Heart right ventricle (tissue), 16 donors: ENCODE measurements at regions not wholly inside any gene's neighbourhood (a gene's known extent, or its start where the extent isn't known, plus 50 kb on each side); places are given as distances from the start of the nearest gene placed in this dataset.

Experiments used
- ATAC-seq, 8 donors: fragments of 200-7000 bp; cut with Tn5 transposase; one replicate each; pipeline ENCODE4 v1.9.1; 2020; ENCODE audit warnings: mild to moderate bottlenecking in 8 of 8, moderate library complexity in 8 of 8, moderate number of reproducible peaks in 1 of 8
- DNase-seq, 2 donors: peaks; one replicate each; pipeline ENCODE4 v3.0.0-alpha.2; 2020
- H3K27ac ChIP-seq, 10 donors: fragments of 200-600 bp; sonication (generic) in 2 of 10; one replicate each; pipeline versions ENCODE4 v1.5.0 to v1.8.0; 2020 to 2022; ENCODE audit warnings: mild to moderate bottlenecking in 3 of 10
- H3K27me3 ChIP-seq, 7 donors: fragments of 200-600 bp; one replicate each; pipeline ENCODE4 v1.8.0; 2021 to 2022; ENCODE audit warnings: mild to moderate bottlenecking in 2 of 7
- H3K36me3 ChIP-seq, 9 donors: fragments of 200-600 bp; sonication (generic) in 1 of 9; one replicate each; pipeline versions ENCODE4 v1.5.0 to v1.8.0; 2020 to 2022; ENCODE audit warnings: mild to moderate bottlenecking in 2 of 9
- H3K4me1 ChIP-seq, 9 donors: fragments of 200-600 bp; sonication (generic) in 1 of 9; one replicate each; pipeline versions ENCODE4 v1.5.0 to v1.8.0; 2020 to 2022; ENCODE audit warnings: mild to moderate bottlenecking in 4 of 9
- H3K4me3 ChIP-seq, 10 donors: fragments of 200-600 bp; sonication (generic) in 2 of 10; one replicate each; pipeline versions ENCODE4 v1.5.0 to v1.8.0; 2020 to 2022; ENCODE audit warnings: mild to moderate bottlenecking in 7 of 10, moderate library complexity in 2 of 10
- H3K9me3 ChIP-seq, 11 donors: fragments of 200-600 bp in 10 of 11; sonication (generic) in 2 of 11; one replicate each; pipeline versions ENCODE4 v1.5.0 to v1.8.0; 2013 to 2022; ENCODE audit warnings: mild to moderate bottlenecking in 2 of 11, control low read depth in 1 of 11, moderate library complexity in 1 of 11
- WGBS, 2 donors: extraction: QIAGEN DNeasy Blood & Tissue Kit; methylation state at CpG; one replicate each; pipeline ENCODE4 v1.1.7; 2013; ENCODE audit warnings: inconsistent platforms in 1 of 2; 5-methylcytosine and 5-hydroxymethylcytosine counted together
- intact Hi-C, 10 donors: fragments of 100-400 bp; cut with DNase I; formaldehyde crosslinking; loops; one replicate each; pipeline versions ENCODE4 v1.11.1 to v1.14.2; 2022
- TF ChIP-seq, protein P1 (sequence below), 9 donors: fragments of 200-600 bp; sonication (generic) in 2 of 9; IDR thresholded peaks; one replicate each; pipeline versions ENCODE4 v1.5.0 to v1.8.0; 2021 to 2022; ENCODE audit warnings: antibody characterized with exemption in 9 of 9, mild to moderate bottlenecking in 5 of 9, moderate library complexity in 1 of 9
- donor health status: Arrhythmogenic right ventricular cardiomyopathy.
- donor health status: ischemic (EF 13 %, LVEDD 7.1; RV severe dilation, severe dysfunction).
- donor health status: healthy with polysubstance abuse.
- donor health status: DM: no; HTN: yes; CAD: no.
- donor health status: DM: no; HTN: no; CAD: no.
- donor health status: ischemic (EF 25% LVEDD 6.9; RV normal size, moderate dysfunction).
- donor health status: ischemic (EF 25% LVEDD 5.7; RV mildly dilated, moderate dysfunction).
- donor health status: healthy.
- donor health status: DM: yes; HTN: yes; CAD: no.
- donor health status: Ischemic cardiomyopathy.
- donor health status: ischemic (EF 35%, LVEDD 5.7; RV mildly dilated, moderate dysfunction).
- donor health status: nonischemic (EF 11% LVEDD 7.7; RV severe dilation, severe dysfunction).
- donor health status: DM: yes; HTN: yes; CAD: no.
- donor health status: PGD.
- donor health status: ischemic (EF 29% LVEDD 5.4; RV normal size, mild dysfunction).
- donor health status: nonischemic (EF 23%, LVEDD 6.1; RV moderate dilation, normal function).

DNA sequence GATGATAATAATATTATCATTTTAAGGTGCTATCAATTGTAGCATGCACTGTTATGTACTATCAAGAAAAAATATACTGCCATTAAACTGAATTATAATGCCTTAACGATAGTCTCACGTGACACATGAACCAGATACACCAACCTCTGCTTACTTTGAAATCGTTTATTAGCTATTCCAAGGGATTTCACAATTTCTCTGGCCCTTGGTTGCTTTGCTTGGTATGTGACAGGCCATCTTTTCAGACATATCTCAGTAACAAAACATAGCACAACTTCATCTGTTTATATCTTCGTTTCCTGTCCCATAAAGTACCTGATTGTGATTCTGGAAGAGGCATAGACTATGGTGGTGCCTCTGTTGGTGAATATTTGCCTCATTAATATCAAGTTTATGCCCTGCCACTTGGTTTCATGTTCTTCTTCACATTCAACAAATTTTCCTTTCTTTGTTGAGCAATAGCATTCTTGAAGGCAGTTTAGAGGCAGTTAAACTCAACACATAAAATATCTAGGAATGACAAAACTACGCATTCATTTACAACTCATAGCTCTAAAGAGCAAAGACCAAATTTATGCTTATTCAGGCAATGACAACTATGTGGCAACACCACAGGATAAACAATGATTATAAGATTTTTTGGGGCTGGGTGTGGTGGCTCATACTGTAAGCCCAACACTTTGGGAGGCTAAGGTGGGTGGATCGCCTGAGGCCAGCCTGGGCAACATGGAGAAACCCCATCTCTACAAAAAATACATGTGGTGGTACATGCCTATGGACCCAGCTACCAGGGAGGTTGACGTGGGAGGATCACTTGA is 84.3 kb downstream of the MCFD2 start:
- Histone ChIP-seq H3K27me3 (no peaks in the 10 kb centered on the region), H3K4me3 (no peak overlapping the region), H3K9me3 (peaks cover 0 to 7% (median 0%) of the 10 kb centered on the region in 11 donors), H3K4me1 (peaks cover 0 to 10% (median 6%) of the 10 kb centered on the region in 9 donors), H3K27ac (no peak overlapping the region), H3K36me3 (no peaks in the 10 kb centered on the region)
- ATAC-seq (no peak), DNase-seq (no peak)
- intact Hi-C loops = no loop called here
- TF ChIP-seq, protein P1, sequence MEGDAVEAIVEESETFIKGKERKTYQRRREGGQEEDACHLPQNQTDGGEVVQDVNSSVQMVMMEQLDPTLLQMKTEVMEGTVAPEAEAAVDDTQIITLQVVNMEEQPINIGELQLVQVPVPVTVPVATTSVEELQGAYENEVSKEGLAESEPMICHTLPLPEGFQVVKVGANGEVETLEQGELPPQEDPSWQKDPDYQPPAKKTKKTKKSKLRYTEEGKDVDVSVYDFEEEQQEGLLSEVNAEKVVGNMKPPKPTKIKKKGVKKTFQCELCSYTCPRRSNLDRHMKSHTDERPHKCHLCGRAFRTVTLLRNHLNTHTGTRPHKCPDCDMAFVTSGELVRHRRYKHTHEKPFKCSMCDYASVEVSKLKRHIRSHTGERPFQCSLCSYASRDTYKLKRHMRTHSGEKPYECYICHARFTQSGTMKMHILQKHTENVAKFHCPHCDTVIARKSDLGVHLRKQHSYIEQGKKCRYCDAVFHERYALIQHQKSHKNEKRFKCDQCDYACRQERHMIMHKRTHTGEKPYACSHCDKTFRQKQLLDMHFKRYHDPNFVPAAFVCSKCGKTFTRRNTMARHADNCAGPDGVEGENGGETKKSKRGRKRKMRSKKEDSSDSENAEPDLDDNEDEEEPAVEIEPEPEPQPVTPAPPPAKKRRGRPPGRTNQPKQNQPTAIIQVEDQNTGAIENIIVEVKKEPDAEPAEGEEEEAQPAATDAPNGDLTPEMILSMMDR (IDR thresholded peaks at IDR 0.05) = no peak
- WGBS, 2 donors = 88 to 90% methylated on average over 7 of the region's 7 CpGs

DNA sequence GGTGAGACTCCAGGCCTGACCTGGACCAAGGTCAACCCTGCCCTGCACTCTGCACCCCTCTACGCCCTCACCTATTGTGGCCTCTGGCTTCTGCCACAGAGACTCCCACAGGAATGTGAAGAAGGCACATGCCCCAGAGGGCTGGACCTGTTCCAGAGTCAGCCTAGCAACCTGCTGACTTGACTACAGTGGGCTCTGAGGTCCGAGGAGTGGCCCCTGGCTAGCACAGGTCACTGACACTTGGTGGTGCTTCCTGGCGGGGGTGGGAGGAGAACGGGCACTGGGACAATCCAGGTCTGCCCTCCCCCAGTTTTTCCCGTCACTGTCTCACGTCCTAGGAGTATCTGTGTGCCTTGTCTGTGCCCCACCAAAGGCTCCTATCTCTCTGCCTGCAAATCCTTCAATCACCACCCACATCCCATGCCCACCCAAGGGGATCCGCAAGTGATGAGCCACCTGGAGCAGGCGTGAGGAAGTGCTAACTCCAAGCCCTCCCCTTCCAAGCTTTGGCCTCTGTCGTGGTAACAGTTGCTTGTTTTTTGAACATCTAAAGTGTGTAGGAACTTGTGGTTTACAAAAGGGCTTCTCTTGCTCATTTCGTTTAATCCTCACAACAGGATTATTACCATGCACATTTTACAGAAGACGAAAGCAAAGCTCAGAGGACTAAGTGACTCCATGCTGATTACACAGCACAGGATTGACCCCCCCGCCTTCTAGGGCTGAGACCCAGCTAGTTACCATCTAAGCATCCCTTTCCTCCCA is 86.2 kb downstream of the MCFD2 start:
- no peaks in the 10 kb centered on the region for H3K27me3 ChIP-seq
- H3K27ac ChIP-seq = no peak overlapping the region
- H3K36me3 ChIP-seq = no peaks in the 10 kb centered on the region
- WGBS, 2 donors = 90 to 93% methylated on average over 12 of the region's 12 CpGs
- intact Hi-C loops = no loop called here
- DNase-seq = no peak
- no peak for ATAC-seq
- no peak overlapping the region for H3K4me3 ChIP-seq
- TF ChIP-seq, protein P1 (IDR thresholded peaks at IDR 0.05) = no peak
- peaks cover 0 to 7% (median 0%) of the 10 kb centered on the region in 11 donors for H3K9me3 ChIP-seq
- peaks cover 0 to 5% (median 0%) of the 10 kb centered on the region in 9 donors for H3K4me1 ChIP-seq

DNA sequence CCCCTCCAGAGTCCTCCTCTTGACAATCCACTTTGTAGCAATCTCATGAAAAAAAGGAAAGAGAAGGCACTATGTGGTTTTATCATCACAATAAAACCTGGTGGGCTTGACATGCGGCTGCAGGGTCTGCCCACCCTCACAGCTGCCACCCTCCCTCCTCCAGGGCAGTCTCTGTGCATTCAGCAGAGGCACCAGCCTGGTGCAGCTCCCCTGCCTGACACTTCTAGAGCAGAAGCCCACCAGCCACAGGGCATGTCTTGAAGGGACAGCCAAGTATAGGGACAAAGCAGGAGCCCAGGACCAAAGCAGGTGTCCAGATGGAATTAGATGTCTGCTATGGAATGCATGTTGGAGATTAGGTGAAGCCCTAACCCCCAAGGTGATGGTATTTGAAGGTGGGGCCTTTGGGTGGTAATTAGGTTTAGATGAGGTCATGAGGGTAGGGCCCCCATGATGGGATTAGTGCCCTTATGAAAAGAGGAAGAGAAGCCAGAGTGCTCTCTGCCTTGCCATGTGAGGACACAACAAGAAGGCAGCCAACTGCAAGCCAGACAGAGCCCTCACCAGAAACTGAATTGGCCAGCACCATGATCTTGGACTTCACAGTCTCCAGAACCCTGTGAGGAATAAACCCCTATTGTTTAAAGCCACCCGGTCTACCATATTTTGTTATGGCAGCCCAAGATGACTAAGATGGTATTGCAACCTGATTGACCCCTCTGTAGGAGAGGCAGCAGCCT is 86.9 kb downstream of the MCFD2 start:
- Histone ChIP-seq H3K4me3 (no peak overlapping the region), H3K4me1 (peaks cover 0 to 11% (median 0%) of the 10 kb centered on the region in 9 donors), H3K36me3 (no peaks in the 10 kb centered on the region), H3K9me3 (peaks cover 0 to 7% (median 0%) of the 10 kb centered on the region in 11 donors), H3K27me3 (no peaks in the 10 kb centered on the region), H3K27ac (no peak overlapping the region)
- TF ChIP-seq, protein P1 (IDR thresholded peaks at IDR 0.05) = no peak
- intact Hi-C loops = no loop called here
- no peak for ATAC-seq
- DNase-seq = no peak
- WGBS, 2 donors = 94 to 98% methylated on average over 2 of the region's 2 CpGs

DNA sequence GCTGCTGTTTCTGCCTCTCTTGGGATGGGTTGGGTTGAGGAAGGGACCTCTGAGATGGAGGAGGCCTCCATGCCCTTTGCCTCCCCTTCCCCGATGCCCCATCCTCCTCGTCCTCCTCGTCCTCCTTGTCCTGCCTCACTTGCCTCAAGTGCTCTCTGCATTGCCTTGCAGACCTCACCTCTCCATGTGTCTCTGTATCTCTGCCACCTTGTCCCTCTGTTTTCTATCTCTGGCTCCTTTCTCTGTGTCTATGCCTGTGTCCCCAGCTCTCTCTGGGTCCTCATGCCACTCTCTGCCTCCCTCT is 87.5 kb downstream of the MCFD2 start:
- 95 to 97% methylated on average over 3 of the region's 3 CpGs for WGBS, 2 donors
- Histone ChIP-seq H3K4me3 (no peak overlapping the region), H3K4me1 (peaks cover 0 to 11% (median 0%) of the 10 kb centered on the region in 9 donors), H3K9me3 (peaks cover 0 to 7% (median 0%) of the 10 kb centered on the region in 11 donors), H3K27me3 (no peaks in the 10 kb centered on the region), H3K36me3 (no peaks in the 10 kb centered on the region), H3K27ac (no peak overlapping the region)
- ATAC-seq (no peak), DNase-seq (no peak)
- TF ChIP-seq, protein P1 (IDR thresholded peaks at IDR 0.05) = no peak
- intact Hi-C loops = no loop called here
